Adipose tissue (tissue), 3 donors: ENCODE measurements at regions not wholly inside any gene's neighbourhood (a gene's known extent, or its start where the extent isn't known, plus 50 kb on each side); places are given as distances from the start of the nearest gene placed in this dataset.

Experiments
- H3K27ac ChIP-seq: one replicate; pipeline ENCODE4 v1.5.1; 2013; ENCODE audit warnings: low read depth, low read length
- WGBS, 3 donors: extraction: QIAGEN DNeasy Blood & Tissue Kit; methylation state at CpG; one replicate each; pipeline ENCODE4 v1.1.7; 2013; 5-methylcytosine and 5-hydroxymethylcytosine counted together
- donor health status: healthy with polysubstance abuse.
- donor health status: Bipolar disorder and iron deficiency.
- donor health status: healthy.

GRCh38 chr14:84792722-84793410 lies 737.1 kb upstream of the FLRT2 start:
- WGBS, 3 donors = 66 to 76% (median 71%) methylated on average over 4 of the region's 4 CpGs
- no peak overlapping the region for H3K27ac ChIP-seq

GRCh38 chr14:84797326-84797725 lies 732.6 kb upstream of the FLRT2 start:
- 85 to 93% (median 90%) methylated on average over 3 of the region's 3 CpGs for WGBS, 3 donors

GRCh38 chr14:84804468-84804867 lies 725.5 kb upstream of the FLRT2 start:
- no peak overlapping the region for H3K27ac ChIP-seq

More at GRCh38 chr14:84797326-84797725, 732.6 kb upstream of the FLRT2 start:
- no peak overlapping the region for H3K27ac ChIP-seq

GRCh38 chr14:84804895-84805294 lies 725.0 kb upstream of the FLRT2 start:
- WGBS, 3 donors = 34 to 70% (median 44%) methylated on average over 1 of the region's 1 CpG
- no peak overlapping the region for H3K27ac ChIP-seq

More at GRCh38 chr14:84804468-84804867, 725.5 kb upstream of the FLRT2 start:
- 14 to 58% (median 46%) methylated on average over 1 of the region's 1 CpG for WGBS, 3 donors

GRCh38 chr14:84806181-84806580 lies 723.8 kb upstream of the FLRT2 start:
- no peak overlapping the region for H3K27ac ChIP-seq

GRCh38 chr14:84806622-84807021 lies 723.3 kb upstream of the FLRT2 start:
- WGBS, 3 donors = 64 to 70% (median 65%) methylated on average over 4 of the region's 4 CpGs
- no peak overlapping the region for H3K27ac ChIP-seq

GRCh38 chr14:84807673-84808072 lies 722.3 kb upstream of the FLRT2 start:
- no peak overlapping the region for H3K27ac ChIP-seq
- WGBS, 3 donors = 55 to 84% (median 66%) methylated on average over 3 of the region's 3 CpGs

- no peak overlapping the region for H3K27ac ChIP-seq
- 36 to 60% (median 44%) methylated on average over 2 of the region's 2 CpGs for WGBS, 3 donors
These were observed 720.8 kb upstream of the FLRT2 start for GRCh38 chr14:84809158-84809557.

- WGBS, 3 donors = 60 to 83% (median 61%) methylated on average over 1 of the region's 1 CpG
- no peak overlapping the region for H3K27ac ChIP-seq
These were observed 715.6 kb upstream of the FLRT2 start for GRCh38 chr14:84814391-84814790.

- WGBS, 3 donors = 81 to 86% (median 85%) methylated on average over 2 of the region's 2 CpGs
- H3K27ac ChIP-seq = no peak overlapping the region
These were observed 710.4 kb upstream of the FLRT2 start for GRCh38 chr14:84819528-84819927.

- no peak overlapping the region for H3K27ac ChIP-seq
- WGBS, 3 donors = 83 to 93% (median 87%) methylated on average over 8 of the region's 8 CpGs
These were observed 704.3 kb upstream of the FLRT2 start for GRCh38 chr14:84825481-84826251.

GRCh38 chr14:84826294-84826693 lies 703.6 kb upstream of the FLRT2 start:
- WGBS, 3 donors = 36 to 62% (median 37%) methylated on average over 2 of the region's 2 CpGs

GRCh38 chr14:84850595-84850994 lies 679.3 kb upstream of the FLRT2 start:
- H3K27ac ChIP-seq = no peak overlapping the region

More at GRCh38 chr14:84826294-84826693, 703.6 kb upstream of the FLRT2 start:
- H3K27ac ChIP-seq = no peak overlapping the region

GRCh38 chr14:84856751-84857534 lies 673.0 kb upstream of the FLRT2 start:
- no peak overlapping the region for H3K27ac ChIP-seq
- WGBS, 3 donors = 38 to 67% (median 66%) methylated on average over 1 of the region's 1 CpG

GRCh38 chr14:84857571-84857970 lies 672.4 kb upstream of the FLRT2 start:
- H3K27ac ChIP-seq = no peak overlapping the region

- no peak overlapping the region for H3K27ac ChIP-seq
- 76 to 85% (median 77%) methylated on average over 4 of the region's 4 CpGs for WGBS, 3 donors
These were observed 670.8 kb upstream of the FLRT2 start for GRCh38 chr14:84859116-84859515.

GRCh38 chr14:84864548-84865271 lies 665.2 kb upstream of the FLRT2 start:
- H3K27ac ChIP-seq = no peak overlapping the region
- 89 to 93% (median 91%) methylated on average over 2 of the region's 2 CpGs for WGBS, 3 donors

- H3K27ac ChIP-seq = no peak overlapping the region
- WGBS, 3 donors = 90 to 96% (median 94%) methylated on average over 2 of the region's 2 CpGs
These were observed 658.2 kb upstream of the FLRT2 start for GRCh38 chr14:84871734-84872133.

GRCh38 chr14:84874436-84874835 lies 655.5 kb upstream of the FLRT2 start:
- 93 to 98% (median 96%) methylated on average over 2 of the region's 2 CpGs for WGBS, 3 donors
- H3K27ac ChIP-seq = no peak overlapping the region
